Ascending aorta (tissue), 2 donors: ENCODE measurements at regions not wholly inside any gene's neighbourhood (a gene's known extent, or its start where the extent isn't known, plus 50 kb on each side); places are given as distances from the start of the nearest gene placed in this dataset.

Experiments used
- DNase-seq, 2 donors: peaks; one replicate each; pipeline ENCODE4 v3.0.0-alpha.2; 2019; ENCODE audit warnings: low spot score in 2 of 2
- H3K27ac ChIP-seq, 2 donors: fragments of 200-600 bp; sonication (generic); one replicate each; pipeline ENCODE4 v1.5.1; 2016 to 2017; ENCODE audit warnings: mild to moderate bottlenecking in 1 of 2
- H3K27me3 ChIP-seq: fragments of 200-600 bp; sonication (generic); one replicate; pipeline ENCODE4 v1.5.1; 2017
- H3K36me3 ChIP-seq, 2 donors: fragments of 200-600 bp; sonication (generic); one replicate each; pipeline ENCODE4 v1.5.1; 2016
- H3K4me1 ChIP-seq, 2 donors: fragments of 200-600 bp; sonication (generic); one replicate each; pipeline ENCODE4 v1.5.1; 2016 to 2017; ENCODE audit warnings: mild to moderate bottlenecking in 1 of 2
- H3K4me3 ChIP-seq, 2 donors: fragments of 200-600 bp; sonication (generic); one replicate each; pipeline ENCODE4 v1.5.1; 2016 to 2017; ENCODE audit warnings: mild to moderate bottlenecking in 1 of 2
- H3K9me3 ChIP-seq, 2 donors: fragments of 200-600 bp; sonication (generic); one replicate each; pipeline ENCODE4 v1.5.1; 2016
- CTCF ChIP-seq, 3 experiments: fragments of 200-600 bp in 2 of 3; fragments of 450-650 bp in 1 of 3; sonication (generic) in 2 of 3; IDR thresholded peaks; one replicate each; pipeline ENCODE4 v1.5.1; 2016 to 2019; ENCODE audit warnings: antibody characterized with exemption in 3 of 3, mild to moderate bottlenecking in 1 of 3, moderate library complexity in 1 of 3
- intact Hi-C: fragments of 100-400 bp; cut with DNase I; formaldehyde crosslinking; loops from one replicate; pipeline ENCODE4 v1.15.1; 2023

GRCh38 chr9:1454211-1454610 is 404.1 kb downstream of the DMRT2 start:
- intact Hi-C loops: no loop called here
- DNase-seq: no peak
- Histone ChIP-seq H3K27ac (no peak overlapping the region), H3K9me3 (no peaks in the 10 kb centered on the region), H3K27me3 (no peaks in the 10 kb centered on the region), H3K4me3 (no peak overlapping the region), H3K4me1 (no peaks in the 10 kb centered on the region), H3K36me3 (no peaks in the 10 kb centered on the region)
- TF ChIP-seq CTCF (IDR thresholded peaks at IDR 0.05): no peak

- Histone ChIP-seq H3K9me3 (no peaks in the 10 kb centered on the region), H3K27ac (no peak overlapping the region), H3K4me3 (no peak overlapping the region), H3K36me3 (no peaks in the 10 kb centered on the region), H3K4me1 (no peaks in the 10 kb centered on the region), H3K27me3 (no peaks in the 10 kb centered on the region)
- DNase-seq: no peak
- intact Hi-C loops: no loop called here
- no peak for TF ChIP-seq CTCF (IDR thresholded peaks at IDR 0.05)
These were observed 404.6 kb downstream of the DMRT2 start for GRCh38 chr9:1454616-1455347.

- H3K4me3 ChIP-seq: no peak overlapping the region
- DNase-seq: no peak
- H3K27me3 ChIP-seq: no peaks in the 10 kb centered on the region
- H3K4me1 ChIP-seq: no peaks in the 10 kb centered on the region
- no peak for TF ChIP-seq CTCF (IDR thresholded peaks at IDR 0.05)
- no peak overlapping the region for H3K27ac ChIP-seq
- no peaks in the 10 kb centered on the region for H3K36me3 ChIP-seq
- H3K9me3 ChIP-seq: no peaks in the 10 kb centered on the region
- intact Hi-C loops: no loop called here
These were observed 405.6 kb downstream of the DMRT2 start for GRCh38 chr9:1455766-1456165.

- H3K9me3 ChIP-seq: no peaks in the 10 kb centered on the region
- no peak for DNase-seq
- H3K4me1 ChIP-seq: no peaks in the 10 kb centered on the region
- no peak for TF ChIP-seq CTCF (IDR thresholded peaks at IDR 0.05)
- H3K4me3 ChIP-seq: no peak overlapping the region
- intact Hi-C loops: no loop called here
- H3K27ac ChIP-seq: no peak overlapping the region
- H3K27me3 ChIP-seq: no peaks in the 10 kb centered on the region
- H3K36me3 ChIP-seq: no peaks in the 10 kb centered on the region
These were observed 406.3 kb downstream of the DMRT2 start for GRCh38 chr9:1456301-1457024.

GRCh38 chr9:1457460-1457859 is 407.3 kb downstream of the DMRT2 start:
- TF ChIP-seq CTCF (IDR thresholded peaks at IDR 0.05): no peak
- intact Hi-C loops: no loop called here
- Histone ChIP-seq H3K36me3 (no peaks in the 10 kb centered on the region), H3K27ac (no peak overlapping the region), H3K27me3 (no peaks in the 10 kb centered on the region), H3K4me3 (no peak overlapping the region), H3K9me3 (no peaks in the 10 kb centered on the region), H3K4me1 (no peaks in the 10 kb centered on the region)
- DNase-seq: no peak
